ENCODE measurements at regions not wholly inside any gene's neighbourhood (a gene's known extent, or its start where the extent isn't known, plus 50 kb on each side); places are given as distances from the start of the nearest gene placed in this dataset.

GRCh38 chr11:92688416-92688815 is 281.0 kb upstream of the MTNR1B start:
- TF ChIP-seq, protein P1, sequence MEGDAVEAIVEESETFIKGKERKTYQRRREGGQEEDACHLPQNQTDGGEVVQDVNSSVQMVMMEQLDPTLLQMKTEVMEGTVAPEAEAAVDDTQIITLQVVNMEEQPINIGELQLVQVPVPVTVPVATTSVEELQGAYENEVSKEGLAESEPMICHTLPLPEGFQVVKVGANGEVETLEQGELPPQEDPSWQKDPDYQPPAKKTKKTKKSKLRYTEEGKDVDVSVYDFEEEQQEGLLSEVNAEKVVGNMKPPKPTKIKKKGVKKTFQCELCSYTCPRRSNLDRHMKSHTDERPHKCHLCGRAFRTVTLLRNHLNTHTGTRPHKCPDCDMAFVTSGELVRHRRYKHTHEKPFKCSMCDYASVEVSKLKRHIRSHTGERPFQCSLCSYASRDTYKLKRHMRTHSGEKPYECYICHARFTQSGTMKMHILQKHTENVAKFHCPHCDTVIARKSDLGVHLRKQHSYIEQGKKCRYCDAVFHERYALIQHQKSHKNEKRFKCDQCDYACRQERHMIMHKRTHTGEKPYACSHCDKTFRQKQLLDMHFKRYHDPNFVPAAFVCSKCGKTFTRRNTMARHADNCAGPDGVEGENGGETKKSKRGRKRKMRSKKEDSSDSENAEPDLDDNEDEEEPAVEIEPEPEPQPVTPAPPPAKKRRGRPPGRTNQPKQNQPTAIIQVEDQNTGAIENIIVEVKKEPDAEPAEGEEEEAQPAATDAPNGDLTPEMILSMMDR (IDR thresholded peaks at IDR 0.05) = no peak
- no peak for TF ChIP-seq POLR2A (IDR thresholded peaks at IDR 0.05)

All from Peyer's patch (tissue), 4 donors.